ENCODE measurements at regions not wholly inside any gene's neighbourhood (a gene's known extent, or its start where the extent isn't known, plus 50 kb on each side); places are given as distances from the start of the nearest gene placed in this dataset.

DNA sequence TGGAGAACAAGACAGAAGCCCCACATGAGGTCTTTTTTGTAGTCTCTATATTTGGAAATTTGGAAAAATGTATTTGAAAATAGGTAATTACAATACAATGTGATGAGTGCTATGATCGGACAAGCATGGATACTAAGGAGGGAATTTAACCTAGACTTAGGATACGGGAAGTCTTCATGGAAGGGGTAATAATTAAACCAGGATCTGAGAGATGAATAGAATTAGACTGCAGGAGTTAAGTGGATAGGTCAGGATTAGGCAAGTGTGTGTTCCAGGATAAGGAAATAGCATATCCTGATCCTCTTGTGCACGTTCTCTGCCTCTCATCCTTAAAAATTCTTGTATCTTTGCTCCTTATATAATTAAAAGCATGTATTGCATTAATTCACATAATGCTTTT is 223.3 kb upstream of the PRICKLE1 start:
- RAD21 ChIA-PET (ENCODE audit: low non-redundant PET in 1 of 2, low total read pairs in 2 of 2, uncharacterized antibody in 2 of 2, unreplicated experiment in 2 of 2): no interaction called here
- H3K4me2 ChIP-seq (ENCODE audit: low read length): no peak overlapping the region
- ATAC-seq: no peak
- no peaks in the 10 kb centered on the region for H3K9me3 ChIP-seq (ENCODE audit: control insufficient read depth in 1 of 2, insufficient read depth in 1 of 2, low read depth in 1 of 2, low read length in 2 of 2)
- no peak overlapping the region for H3K27ac ChIP-seq (ENCODE audit: low read depth, low read length)
- intact Hi-C loops (cut with micrococcal nuclease): no loop called here
- H4K20me1 ChIP-seq (ENCODE audit: insufficient read depth): no peaks in the 10 kb centered on the region
- DNase-seq (ENCODE audit: low read depth, low spot score): no peak
- no peak overlapping the region for H3K9ac ChIP-seq (ENCODE audit: low read length)
- no peaks in the 10 kb centered on the region for H3K36me3 ChIP-seq (ENCODE audit: control insufficient read depth in 1 of 2, insufficient read depth in 2 of 2, low read length in 2 of 2)
- no peaks in the 10 kb centered on the region for H3K79me2 ChIP-seq (ENCODE audit: insufficient read depth, low read length)
- CTCF ChIA-PET: no interaction called here
- TF ChIP-seq ZNF274 (IDR thresholded peaks at IDR 0.05; ENCODE audit: low read depth, low read length) (no peak), SRF (IDR thresholded peaks at IDR 0.05; ENCODE audit: low read depth) (no peak), JUND (IDR thresholded peaks at IDR 0.05) (no peak), FOSL1 (IDR thresholded peaks at IDR 0.05; ENCODE audit: low read depth) (no peak), ZFX (IDR thresholded peaks at IDR 0.05) (no peak), SIN3A (IDR thresholded peaks at IDR 0.05; ENCODE audit: low read depth) (no peak), RAD21 (IDR thresholded peaks at IDR 0.05; ENCODE audit: low read depth) (no peak), POLR2A (IDR thresholded peaks at IDR 0.05; ENCODE audit: borderline replicate concordance, extremely low read depth, insufficient read depth, insufficient read length) (no peak), TCF7L2 (IDR thresholded peaks at IDR 0.05; ENCODE audit: borderline replicate concordance, extremely low read depth, insufficient read depth, insufficient read length) (no peak), CBX3 (IDR thresholded peaks at IDR 0.05; ENCODE audit: low read depth) (no peak), EGR1 (IDR thresholded peaks at IDR 0.05; ENCODE audit: low read depth) (no peak), ELF1 (IDR thresholded peaks at IDR 0.05; ENCODE audit: borderline replicate concordance, low read depth) (no peak), YY1 (IDR thresholded peaks at IDR 0.05; ENCODE audit: extremely low read depth, insufficient replicate concordance, low read depth, low read length) (no peak)
- TF ChIP-seq, protein P1, sequence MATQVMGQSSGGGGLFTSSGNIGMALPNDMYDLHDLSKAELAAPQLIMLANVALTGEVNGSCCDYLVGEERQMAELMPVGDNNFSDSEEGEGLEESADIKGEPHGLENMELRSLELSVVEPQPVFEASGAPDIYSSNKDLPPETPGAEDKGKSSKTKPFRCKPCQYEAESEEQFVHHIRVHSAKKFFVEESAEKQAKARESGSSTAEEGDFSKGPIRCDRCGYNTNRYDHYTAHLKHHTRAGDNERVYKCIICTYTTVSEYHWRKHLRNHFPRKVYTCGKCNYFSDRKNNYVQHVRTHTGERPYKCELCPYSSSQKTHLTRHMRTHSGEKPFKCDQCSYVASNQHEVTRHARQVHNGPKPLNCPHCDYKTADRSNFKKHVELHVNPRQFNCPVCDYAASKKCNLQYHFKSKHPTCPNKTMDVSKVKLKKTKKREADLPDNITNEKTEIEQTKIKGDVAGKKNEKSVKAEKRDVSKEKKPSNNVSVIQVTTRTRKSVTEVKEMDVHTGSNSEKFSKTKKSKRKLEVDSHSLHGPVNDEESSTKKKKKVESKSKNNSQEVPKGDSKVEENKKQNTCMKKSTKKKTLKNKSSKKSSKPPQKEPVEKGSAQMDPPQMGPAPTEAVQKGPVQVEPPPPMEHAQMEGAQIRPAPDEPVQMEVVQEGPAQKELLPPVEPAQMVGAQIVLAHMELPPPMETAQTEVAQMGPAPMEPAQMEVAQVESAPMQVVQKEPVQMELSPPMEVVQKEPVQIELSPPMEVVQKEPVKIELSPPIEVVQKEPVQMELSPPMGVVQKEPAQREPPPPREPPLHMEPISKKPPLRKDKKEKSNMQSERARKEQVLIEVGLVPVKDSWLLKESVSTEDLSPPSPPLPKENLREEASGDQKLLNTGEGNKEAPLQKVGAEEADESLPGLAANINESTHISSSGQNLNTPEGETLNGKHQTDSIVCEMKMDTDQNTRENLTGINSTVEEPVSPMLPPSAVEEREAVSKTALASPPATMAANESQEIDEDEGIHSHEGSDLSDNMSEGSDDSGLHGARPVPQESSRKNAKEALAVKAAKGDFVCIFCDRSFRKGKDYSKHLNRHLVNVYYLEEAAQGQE (IDR thresholded peaks at IDR 0.05; ENCODE audit: low read depth): no peak
- TF ChIP-seq, protein P2, sequence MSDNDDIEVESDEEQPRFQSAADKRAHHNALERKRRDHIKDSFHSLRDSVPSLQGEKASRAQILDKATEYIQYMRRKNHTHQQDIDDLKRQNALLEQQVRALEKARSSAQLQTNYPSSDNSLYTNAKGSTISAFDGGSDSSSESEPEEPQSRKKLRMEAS (IDR thresholded peaks at IDR 0.05): no peak
- POLR2A ChIA-PET: no interaction called here
- H3K4me3 ChIP-seq (replicated peaks in 1 of 2; ENCODE audit: low read depth in 1 of 2, low read length in 2 of 2): no peak overlapping the region
- H2AFZ ChIP-seq (ENCODE audit: low read depth, low read length, poor library complexity, severe bottlenecking): no peak overlapping the region
- H3K4me1 ChIP-seq (ENCODE audit: control insufficient read depth in 1 of 2, insufficient read depth in 2 of 2, low read length in 2 of 2): no peaks in the 10 kb centered on the region
- no peaks in the 10 kb centered on the region for H3K9me2 ChIP-seq (ENCODE audit: insufficient read depth)
- no TSS peak for BruUV-seq (replicated peaks)
- no peaks in the 10 kb centered on the region for H3K27me3 ChIP-seq (ENCODE audit: insufficient read depth, low read length)
